NCI-H1105 treated with DMSO at 0.1 percent for 48 hours (cell line): ENCODE measurements at regions not wholly inside any gene's neighbourhood (a gene's known extent, or its start where the extent isn't known, plus 50 kb on each side); places are given as distances from the start of the nearest gene placed in this dataset.

ENCODE experiments used
- DNase-seq: peaks from one replicate; lab custom pipeline; 2025; lab: John Stamatoyannopoulos, UW

GRCh38 chr20:48079028-48079427 lies 293.7 kb upstream of the SULF2 start:
- DNase-seq: no peak

DNA sequence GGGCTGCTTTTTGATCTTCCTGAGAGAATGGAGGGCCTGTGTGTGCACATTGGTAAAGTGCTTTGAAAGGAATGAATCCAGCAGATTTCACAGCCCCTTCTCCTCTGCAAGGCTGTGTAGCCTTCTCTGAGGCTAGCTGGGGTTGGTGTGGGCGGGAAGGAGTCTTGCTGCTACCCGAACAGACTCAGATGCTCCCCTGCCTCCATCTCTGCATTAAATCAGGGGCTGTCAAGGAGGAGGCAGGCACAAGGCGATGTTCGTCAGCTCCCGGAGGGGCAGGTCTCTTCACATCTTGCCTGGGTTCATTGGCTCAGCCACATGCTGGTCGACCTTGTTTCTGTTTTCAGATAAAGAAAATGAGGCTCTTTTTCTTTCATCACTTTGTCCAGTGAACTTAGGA lies 291.5 kb upstream of the SULF2 start:
- DNase-seq: no peak

DNA sequence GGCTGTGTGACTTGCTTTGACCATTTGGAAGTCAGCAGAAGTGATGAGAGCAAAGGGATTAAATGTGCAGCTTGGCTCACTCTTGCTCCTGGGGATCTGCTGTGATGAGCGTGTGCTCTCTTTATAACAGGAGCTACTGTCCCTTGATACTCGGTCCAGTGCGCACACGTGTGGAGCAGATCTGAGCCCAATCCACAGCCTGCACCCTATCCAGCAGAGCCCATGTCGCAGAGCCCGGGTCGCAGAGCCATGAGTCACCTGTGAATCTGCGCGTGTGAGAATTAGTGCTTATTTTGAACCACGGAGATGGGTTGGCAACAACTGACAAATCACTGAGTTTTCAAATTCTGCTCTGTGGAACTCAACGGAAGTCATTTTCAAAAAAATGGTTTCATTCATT lies 291.0 kb upstream of the SULF2 start:
- DNase-seq: no peak

- DNase-seq: no peak
These were observed 290.4 kb upstream of the SULF2 start for GRCh38 chr20:48075591-48076174.

DNA sequence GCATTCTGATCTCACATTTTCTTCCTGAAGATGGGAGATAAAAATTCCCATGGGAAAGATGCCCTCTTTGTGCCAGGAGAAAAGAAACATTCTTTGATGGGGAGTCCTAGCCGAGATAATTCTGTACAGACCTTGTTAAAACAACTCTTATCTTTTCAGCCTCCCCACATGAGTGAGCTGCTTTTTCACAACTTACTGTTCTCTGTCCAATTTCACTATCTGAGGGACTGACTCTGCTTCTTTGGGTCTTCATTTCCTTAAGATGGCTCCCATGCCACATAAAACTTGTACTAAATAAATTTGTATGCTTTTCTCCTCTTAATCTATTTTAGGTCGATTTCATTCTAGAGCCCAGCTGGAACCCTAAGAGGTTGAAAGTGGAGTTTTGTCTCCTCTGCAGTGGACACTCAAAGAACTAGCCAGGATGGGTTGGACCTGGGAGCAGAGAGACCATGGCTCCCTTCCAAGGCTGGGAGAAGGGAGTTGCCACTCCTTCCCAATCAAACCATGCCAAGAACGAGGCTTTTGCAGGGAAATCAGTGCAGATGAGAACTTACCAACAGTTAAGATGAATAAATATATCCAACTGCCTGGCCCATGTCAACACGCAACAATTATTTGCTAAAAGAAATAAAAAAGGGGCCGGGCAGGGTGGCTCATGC lies 285.8 kb upstream of the SULF2 start:
- DNase-seq: no peak

DNA sequence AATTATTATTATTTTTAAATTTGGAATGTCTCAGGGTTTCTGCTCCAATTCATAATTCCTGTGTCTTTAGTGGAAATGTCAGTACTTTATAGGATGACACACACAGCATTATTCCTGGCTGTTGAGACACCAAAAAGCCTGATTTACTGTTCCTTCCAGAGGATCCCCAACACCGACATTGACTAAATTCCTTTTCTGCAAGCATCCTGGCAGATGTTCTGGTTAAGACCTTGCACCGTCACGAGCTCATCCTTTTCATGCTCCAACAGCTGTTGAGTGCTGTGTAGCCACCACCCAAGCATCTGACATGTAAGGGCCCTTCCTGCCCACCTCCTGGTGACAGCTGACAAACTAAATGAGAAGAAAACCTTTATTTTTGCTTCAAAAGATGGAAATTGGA lies 284.3 kb upstream of the SULF2 start:
- DNase-seq: no peak

DNA sequence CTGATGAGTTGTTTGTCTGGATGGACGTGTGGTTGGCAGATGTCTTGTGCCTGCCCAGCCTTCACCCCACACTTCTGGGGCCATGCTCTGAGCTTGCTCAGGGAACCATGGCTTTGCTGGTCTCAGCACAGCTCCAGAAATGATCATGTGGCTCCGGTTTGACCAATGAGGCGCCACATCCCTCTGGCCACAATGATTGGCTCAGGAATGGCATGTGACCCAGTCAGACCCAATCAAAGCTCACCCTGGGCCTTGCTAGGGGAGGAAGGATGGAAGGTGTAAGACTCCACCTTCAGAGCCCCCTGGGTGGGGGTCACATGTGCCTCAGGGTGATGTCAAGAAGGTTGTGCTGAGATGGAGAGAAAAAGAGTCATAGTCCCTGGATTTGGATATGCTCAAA lies 281.6 kb upstream of the SULF2 start:
- DNase-seq: no peak

GRCh38 chr20:48066246-48066645 lies 281.0 kb upstream of the SULF2 start:
- no peak for DNase-seq

GRCh38 chr20:48065833-48066232 lies 280.6 kb upstream of the SULF2 start:
- DNase-seq: no peak

GRCh38 chr20:48064929-48065328 lies 279.6 kb upstream of the SULF2 start:
- DNase-seq: no peak

GRCh38 chr20:48060841-48061720 lies 275.8 kb upstream of the SULF2 start:
- no peak for DNase-seq

- no peak for DNase-seq
These were observed 273.6 kb upstream of the SULF2 start for GRCh38 chr20:48058611-48059559.

DNA sequence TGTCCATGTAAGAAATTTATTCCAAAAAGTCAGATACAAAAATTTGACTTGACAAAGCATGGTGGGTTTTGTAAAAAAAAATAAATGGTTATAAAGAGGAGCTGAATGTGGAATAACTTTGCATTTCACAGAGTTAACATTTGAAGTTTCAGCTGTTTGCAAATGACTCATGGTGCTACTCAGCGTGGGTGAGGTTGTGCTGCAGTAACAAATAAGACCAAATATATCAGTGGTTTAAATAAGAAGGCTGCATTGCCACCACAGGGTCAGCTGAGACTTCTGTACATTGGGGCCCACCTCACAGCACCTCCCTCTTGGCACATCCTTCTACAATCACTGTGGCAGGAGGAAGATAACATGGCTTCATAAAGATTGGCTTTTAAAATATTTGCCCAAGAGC lies 272.5 kb upstream of the SULF2 start:
- DNase-seq: no peak

DNA sequence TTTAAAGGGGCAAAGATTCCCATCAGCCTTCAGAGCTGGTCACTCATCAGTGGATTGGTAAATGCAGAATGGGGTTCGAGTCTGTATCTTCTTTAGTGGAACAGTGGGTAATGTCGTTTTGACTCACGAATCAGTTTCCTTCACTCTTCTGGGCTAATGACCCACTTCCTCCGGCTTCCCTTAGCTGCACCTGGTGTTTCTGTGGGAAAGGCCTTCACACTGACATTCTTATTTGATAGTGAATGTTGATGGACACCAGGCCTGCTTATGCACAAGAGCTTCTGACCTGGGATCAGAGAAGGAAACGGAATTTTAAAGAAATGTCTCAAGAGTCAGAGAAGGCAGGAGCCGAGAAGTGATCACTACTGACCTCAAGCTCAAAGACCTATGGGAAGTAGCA lies 272.0 kb upstream of the SULF2 start:
- DNase-seq: no peak

DNA sequence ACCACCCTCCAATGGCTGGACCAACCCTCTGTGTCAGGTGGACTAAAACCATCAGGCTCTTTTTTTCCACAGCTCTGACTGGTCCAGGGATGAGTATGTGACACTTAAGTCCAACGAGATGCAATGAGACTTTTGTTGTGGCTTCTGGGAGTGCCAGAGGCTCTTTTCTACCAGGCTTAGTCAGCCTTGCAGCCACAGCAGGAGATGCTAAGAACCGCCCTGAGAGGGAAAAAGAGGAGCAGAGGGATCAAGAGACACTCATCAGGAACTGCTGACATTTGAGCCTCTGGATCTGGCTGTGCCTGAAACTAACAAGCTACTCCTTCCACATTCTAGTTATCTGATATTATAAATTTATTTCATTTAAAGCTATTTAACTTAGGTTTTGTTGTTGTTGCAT lies 270.9 kb upstream of the SULF2 start:
- DNase-seq: no peak

- DNase-seq: no peak
These were observed 268.8 kb upstream of the SULF2 start for GRCh38 chr20:48054051-48054450.

- DNase-seq: peak; percentile 60
These were observed 267.2 kb upstream of the SULF2 start for GRCh38 chr20:48052475-48052835.

DNA sequence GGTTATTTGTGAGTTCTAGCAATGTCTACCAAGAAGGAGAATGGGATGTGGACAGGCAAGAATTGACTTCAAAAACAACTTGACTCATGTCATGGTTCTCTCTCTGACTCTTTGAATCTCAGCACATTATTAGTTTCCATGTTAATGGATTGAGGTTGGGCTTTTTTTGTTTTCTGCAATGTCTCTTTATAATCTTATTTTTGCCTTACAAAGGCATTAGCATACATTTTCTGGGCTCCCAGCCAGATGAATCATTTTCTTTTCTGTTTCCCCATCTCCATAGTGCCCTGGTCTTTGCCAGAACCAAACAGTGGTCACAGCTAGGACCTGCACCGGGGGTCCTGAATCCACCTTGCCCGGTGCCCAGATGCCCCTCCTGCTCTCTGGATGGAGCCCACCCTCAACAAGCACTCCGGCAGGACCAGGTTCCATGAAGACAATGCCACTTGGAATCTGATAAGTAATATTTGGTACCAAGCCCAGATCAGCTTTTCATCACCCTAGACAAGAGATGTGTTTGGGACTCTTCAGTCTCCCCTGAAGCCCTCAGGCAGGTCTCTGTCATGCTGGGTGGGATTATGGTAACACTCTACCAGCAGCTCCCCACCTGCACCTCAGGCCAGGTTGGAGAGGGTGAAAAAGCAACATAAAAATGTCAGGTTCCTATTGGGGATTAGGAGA lies 266.7 kb upstream of the SULF2 start:
- DNase-seq: peak; percentile 80

DNA sequence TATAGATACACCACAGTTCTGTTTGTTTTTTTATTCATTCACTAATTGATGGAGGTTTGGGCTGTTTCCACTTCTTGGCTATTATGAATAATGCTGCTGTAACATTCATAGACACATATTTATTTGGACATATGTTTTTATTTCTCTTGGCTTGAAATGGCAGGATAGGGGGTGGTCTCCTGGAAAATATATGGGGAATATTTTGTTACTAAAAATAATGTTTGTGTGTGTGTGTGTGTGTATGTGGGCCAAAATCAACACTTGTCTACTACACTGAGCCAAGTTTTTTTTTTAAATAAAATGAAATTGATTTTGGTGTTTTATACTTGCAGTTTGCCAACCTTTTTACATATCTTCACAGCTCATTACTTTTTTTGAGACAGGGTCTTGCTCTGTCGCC lies 264.4 kb upstream of the SULF2 start:
- no peak for DNase-seq

DNA sequence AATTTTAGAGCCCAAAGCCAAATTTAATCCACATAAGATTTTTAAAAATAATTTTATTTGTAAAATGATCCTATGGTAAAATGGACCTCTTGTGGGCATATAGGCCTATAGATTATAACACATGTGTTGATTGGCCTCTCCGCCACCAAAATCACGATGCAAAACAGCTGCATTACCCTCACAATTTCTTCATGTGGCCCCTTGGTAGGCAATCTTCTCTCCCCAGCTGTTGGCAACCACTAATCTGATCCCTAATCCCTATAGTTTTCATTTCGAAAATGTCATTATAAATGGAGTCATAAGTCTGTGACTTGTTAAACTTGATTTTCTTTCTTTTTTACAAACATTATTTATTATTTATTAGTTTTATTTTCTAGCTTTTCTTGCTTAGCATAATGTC lies 263.9 kb upstream of the SULF2 start:
- DNase-seq: no peak

- DNase-seq: no peak
These were observed 262.2 kb upstream of the SULF2 start for GRCh38 chr20:48047447-48047846.

DNA sequence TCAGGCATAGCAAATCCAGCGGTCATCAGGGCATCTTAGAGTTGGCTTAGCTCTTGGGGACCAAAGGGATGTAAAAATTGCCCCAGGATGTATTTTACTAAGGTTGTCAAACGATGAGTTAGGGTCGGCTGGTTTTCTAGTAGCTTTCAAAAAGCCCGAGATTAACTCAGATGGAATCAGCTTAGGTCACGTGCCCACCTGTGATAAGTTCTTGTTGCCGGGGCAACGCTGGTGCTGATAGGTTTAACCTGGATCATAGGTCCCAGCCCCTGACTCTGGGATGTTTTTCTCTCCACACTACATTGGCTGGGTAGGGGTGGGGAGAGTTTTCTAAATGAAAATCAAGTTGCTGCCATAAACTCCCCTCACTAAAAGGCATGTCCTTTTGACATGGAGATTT lies 257.3 kb upstream of the SULF2 start:
- no peak for DNase-seq
